ENCODE measurements at regions not wholly inside any gene's neighbourhood (a gene's known extent, or its start where the extent isn't known, plus 50 kb on each side); places are given as distances from the start of the nearest gene placed in this dataset.

GRCh38 chr14:30108975-30109700 lies 181.5 kb upstream of the PRKD1 start:
- Mint-ChIP-seq H3K36me3 (ENCODE audit: unreplicated experiment) (no peaks in the 10 kb centered on the region), H3K27me3 (ENCODE audit: unreplicated experiment) (no peaks in the 10 kb centered on the region), H3K4me3 (ENCODE audit: unreplicated experiment) (no peak overlapping the region), H3K9me3 (ENCODE audit: unreplicated experiment) (no peaks in the 10 kb centered on the region), H3K27ac (ENCODE audit: unreplicated experiment) (no peak overlapping the region), H3K4me1 (ENCODE audit: low read depth, unreplicated experiment) (no peaks in the 10 kb centered on the region)
- TF ChIP-seq CTCF (IDR thresholded peaks at IDR 0.05; ENCODE audit: partially characterized antibody, unreplicated experiment) = no peak
- DNase-seq = no peak

GRCh38 chr14:30114051-30114450 lies 186.4 kb upstream of the PRKD1 start:
- H3K4me1 Mint-ChIP-seq (ENCODE audit: low read depth, unreplicated experiment) = no peaks in the 10 kb centered on the region
- no peak overlapping the region for H3K4me3 Mint-ChIP-seq (ENCODE audit: unreplicated experiment)
- DNase-seq = no peak
- no peaks in the 10 kb centered on the region for H3K9me3 Mint-ChIP-seq (ENCODE audit: unreplicated experiment)
- no peak overlapping the region for H3K27ac Mint-ChIP-seq (ENCODE audit: unreplicated experiment)
- no peak for TF ChIP-seq CTCF (IDR thresholded peaks at IDR 0.05; ENCODE audit: partially characterized antibody, unreplicated experiment)
- no peaks in the 10 kb centered on the region for H3K36me3 Mint-ChIP-seq (ENCODE audit: unreplicated experiment)
- no peaks in the 10 kb centered on the region for H3K27me3 Mint-ChIP-seq (ENCODE audit: unreplicated experiment)

DNA sequence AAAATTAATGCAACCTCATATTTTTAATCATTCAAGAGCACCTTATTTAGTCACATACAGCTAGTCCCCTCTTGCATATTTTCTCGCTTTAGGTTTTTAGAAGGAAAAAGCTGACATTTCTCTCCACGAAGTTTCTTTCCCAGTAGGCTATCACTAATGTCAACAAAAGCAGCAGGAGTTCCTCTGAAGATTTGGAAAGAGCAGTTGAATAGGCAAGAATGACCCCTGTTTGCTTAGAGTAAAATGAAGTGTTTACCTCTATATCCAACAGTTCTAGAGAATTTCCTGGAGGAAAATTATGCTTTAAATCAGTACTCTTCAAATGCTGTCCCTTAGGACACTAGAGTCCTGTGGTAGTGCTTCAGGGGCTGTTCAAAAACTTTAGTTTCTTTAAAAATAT lies 188.1 kb upstream of the PRKD1 start:
- no peak for DNase-seq
- Mint-ChIP-seq H3K4me1 (ENCODE audit: low read depth, unreplicated experiment) (no peaks in the 10 kb centered on the region), H3K27me3 (ENCODE audit: unreplicated experiment) (no peaks in the 10 kb centered on the region), H3K9me3 (ENCODE audit: unreplicated experiment) (no peaks in the 10 kb centered on the region), H3K4me3 (ENCODE audit: unreplicated experiment) (no peak overlapping the region), H3K27ac (ENCODE audit: unreplicated experiment) (no peak overlapping the region), H3K36me3 (ENCODE audit: unreplicated experiment) (no peaks in the 10 kb centered on the region)
- TF ChIP-seq CTCF (IDR thresholded peaks at IDR 0.05; ENCODE audit: partially characterized antibody, unreplicated experiment) = no peak

GRCh38 chr14:30118992-30119640 lies 191.5 kb upstream of the PRKD1 start:
- H3K4me1 Mint-ChIP-seq (ENCODE audit: low read depth, unreplicated experiment) = no peaks in the 10 kb centered on the region

More at GRCh38 chr14:30118992-30119640, 191.5 kb upstream of the PRKD1 start:
- no peaks in the 10 kb centered on the region for H3K9me3 Mint-ChIP-seq (ENCODE audit: unreplicated experiment)
- DNase-seq = no peak
- no peaks in the 10 kb centered on the region for H3K36me3 Mint-ChIP-seq (ENCODE audit: unreplicated experiment)
- no peak for TF ChIP-seq CTCF (IDR thresholded peaks at IDR 0.05; ENCODE audit: partially characterized antibody, unreplicated experiment)
- H3K4me3 Mint-ChIP-seq (ENCODE audit: unreplicated experiment) = no peak overlapping the region
- peaks cover 2% of the 10 kb centered on the region for H3K27me3 Mint-ChIP-seq (ENCODE audit: unreplicated experiment)
- H3K27ac Mint-ChIP-seq (ENCODE audit: unreplicated experiment) = no peak overlapping the region

Measured in glutamatergic neuron (in vitro differentiated cells).